Left cardiac atrium (tissue), 4 donors: ENCODE measurements at regions not wholly inside any gene's neighbourhood (a gene's known extent, or its start where the extent isn't known, plus 50 kb on each side); places are given as distances from the start of the nearest gene placed in this dataset.
"Not testable (repeated sequence)": the region's sequence is repeated elsewhere in the genome, so short reads cannot be mapped to it uniquely, and the experiment has no call there.

Source experiments
- ATAC-seq, 2 donors: fragments of 200-7000 bp; cut with Tn5 transposase; one replicate each; pipeline ENCODE4 v1.9.1; 2020; ENCODE audit warnings: mild to moderate bottlenecking in 2 of 2, moderate library complexity in 2 of 2
- DNase-seq: peaks from one replicate; pipeline ENCODE4 v3.0.0-alpha.2; 2020
- intact Hi-C, 2 donors: fragments of 100-400 bp; cut with DNase I; formaldehyde crosslinking; loops; one replicate each; pipeline versions ENCODE4 v1.14.1 to v1.15.1; 2022 to 2023
- donor health status: DM: no; HTN: yes; CAD: no.
- donor health status: DM: no; HTN: yes; CAD: no; lungs with severe emphysema.
- donor health status: DM: yes; HTN: yes; CAD: no.
- donor health status: Dilated cardiomyopathy.

GRCh38 chr5:8710426-8710930 lies 835.4 kb downstream of the SEMA5A start:
- no peak for ATAC-seq
- intact Hi-C loops = no loop called here
- DNase-seq = no peak

- ATAC-seq (no peak), DNase-seq (no peak)
- intact Hi-C loops = no loop called here
These were observed 831.7 kb downstream of the SEMA5A start for GRCh38 chr5:8714198-8714597.

GRCh38 chr5:8714861-8715260 lies 831.0 kb downstream of the SEMA5A start:
- ATAC-seq = no peak
- no peak for DNase-seq
- intact Hi-C loops = no loop called here

- intact Hi-C loops = no loop called here
- DNase-seq (no peak), ATAC-seq (no peak)
These were observed 826.1 kb downstream of the SEMA5A start for GRCh38 chr5:8719796-8720195.

GRCh38 chr5:8720506-8720905 lies 825.4 kb downstream of the SEMA5A start:
- intact Hi-C loops = no loop called here
- no peak for DNase-seq
- ATAC-seq = no peak

- DNase-seq (no peak), ATAC-seq (no peak)
- intact Hi-C loops = no loop called here
These were observed 824.3 kb downstream of the SEMA5A start for GRCh38 chr5:8721536-8721935.

- no peak for DNase-seq
These were observed 819.4 kb downstream of the SEMA5A start for GRCh38 chr5:8726383-8727036.

GRCh38 chr5:8727396-8727795 lies 818.5 kb downstream of the SEMA5A start:
- ATAC-seq (no peak), DNase-seq (no peak)
- intact Hi-C loops = no loop called here

More at GRCh38 chr5:8726383-8727036, 819.4 kb downstream of the SEMA5A start:
- no peak for ATAC-seq
- intact Hi-C loops = no loop called here

GRCh38 chr5:8729437-8729836 lies 816.4 kb downstream of the SEMA5A start:
- no peak for ATAC-seq
- intact Hi-C loops = no loop called here

GRCh38 chr5:8730194-8730593 lies 815.7 kb downstream of the SEMA5A start:
- DNase-seq (no peak), ATAC-seq (no peak)
- intact Hi-C loops = no loop called here

More at GRCh38 chr5:8729437-8729836, 816.4 kb downstream of the SEMA5A start:
- no peak for DNase-seq

GRCh38 chr5:8731110-8731509 lies 814.8 kb downstream of the SEMA5A start:
- intact Hi-C loops, DNase-seq, ATAC-seq: not testable (repeated sequence)

- no peak for ATAC-seq
- no peak for DNase-seq
- intact Hi-C loops = no loop called here
These were observed 805.3 kb downstream of the SEMA5A start for GRCh38 chr5:8740595-8740994.

GRCh38 chr5:8749556-8749955 lies 796.3 kb downstream of the SEMA5A start:
- intact Hi-C loops = no loop called here
- DNase-seq = no peak
- ATAC-seq = no peak

- intact Hi-C loops = loop anchor here in 1 of 2 donors (10.0 kb wide), 1 partner anchor 455 kb away; no protein-coding TSS in a partner anchor
- DNase-seq (no peak), ATAC-seq (peak in 1 of 2 donors; percentile 68)
These were observed 795.8 kb downstream of the SEMA5A start for GRCh38 chr5:8750100-8750499.

- intact Hi-C loops = loop anchor here in 1 of 2 donors (10.0 kb wide), 1 partner anchor 453 kb away; no protein-coding TSS in a partner anchor
- DNase-seq (no peak), ATAC-seq (no peak)
These were observed 793.9 kb downstream of the SEMA5A start for GRCh38 chr5:8751971-8752370.

GRCh38 chr5:8752595-8752994 lies 793.3 kb downstream of the SEMA5A start:
- intact Hi-C loops = loop anchor here in 1 of 2 donors (10.0 kb wide), 1 partner anchor 452 kb away; no protein-coding TSS in a partner anchor
- ATAC-seq (no peak), DNase-seq (no peak)

GRCh38 chr5:8756498-8757084 lies 789.3 kb downstream of the SEMA5A start:
- peak in 1 of 2 donors; percentile 52 for ATAC-seq
- no peak for DNase-seq
- intact Hi-C loops = loop anchor here in 1 of 2 donors (5.0 to 10.0 kb wide), 2 partner anchors 448 to 861 kb away; no protein-coding TSS in a partner anchor

GRCh38 chr5:8765886-8766285 lies 780.0 kb downstream of the SEMA5A start:
- ATAC-seq = no peak
- DNase-seq = no peak
- intact Hi-C loops = no loop called here

GRCh38 chr5:8766448-8766847 lies 779.4 kb downstream of the SEMA5A start:
- DNase-seq (no peak), ATAC-seq (no peak)
- intact Hi-C loops = no loop called here

GRCh38 chr5:8767111-8767510 lies 778.8 kb downstream of the SEMA5A start:
- intact Hi-C loops = no loop called here
- ATAC-seq = no peak
- no peak for DNase-seq

GRCh38 chr5:8767746-8768145 lies 778.1 kb downstream of the SEMA5A start:
- no peak for DNase-seq
- intact Hi-C loops = no loop called here

More at GRCh38 chr5:8767746-8768145, 778.1 kb downstream of the SEMA5A start:
- no peak for ATAC-seq
